GM12878 (cell line): ENCODE measurements at regions not wholly inside any gene's neighbourhood (a gene's known extent, or its start where the extent isn't known, plus 50 kb on each side); places are given as distances from the start of the nearest gene placed in this dataset.

Experiments
- CBX5 ChIP-seq: sonication (generic); IDR thresholded peaks from 2 replicates; pipeline ENCODE4 v1.6.1; 2016; ENCODE audit warnings: low read depth, moderate library complexity, mild to moderate bottlenecking, inconsistent platforms
- CREB1 ChIP-seq: IDR thresholded peaks from 2 replicates; pipeline ENCODE4 v1.6.1; 2012; ENCODE audit warnings: low read depth, mild to moderate bottlenecking, inconsistent platforms
- CREM ChIP-seq: IDR thresholded peaks from 2 replicates; pipeline ENCODE4 v1.6.1; 2014; ENCODE audit warnings: antibody characterized with exemption, low read depth
- EZH2 ChIP-seq: IDR thresholded peaks from 2 replicates; pipeline ENCODE4 v1.6.1; 2012; ENCODE audit warnings: low read depth, mild to moderate bottlenecking, control low read depth, inconsistent platforms, low read length, borderline replicate concordance; ENCODE audit not compliant: control insufficient read depth
- HCFC1 ChIP-seq: fragments of 150-350 bp; IDR thresholded peaks from 2 replicates; pipeline ENCODE4 v1.6.1; 2014; ENCODE audit warnings: low read length
- HDAC2 ChIP-seq: fragments of 200-600 bp; sonication (generic); IDR thresholded peaks from 2 replicates; pipeline ENCODE4 v1.6.1; 2017
- POLR2A ChIP-seq: IDR thresholded peaks from 2 replicates; pipeline ENCODE4 v1.6.1; 2011; ENCODE audit warnings: low read depth, mild to moderate bottlenecking, low read length
- ZBED1 ChIP-seq: IDR thresholded peaks from 2 replicates; pipeline ENCODE4 v1.6.1; 2016; ENCODE audit warnings: borderline replicate concordance
- TF ChIP-seq, protein P1 (sequence below), 3 experiments: IDR thresholded peaks in 2 of 3; conservative IDR thresholded peaks in 1 of 3; 2 replicates each; pipeline ENCODE4 v1.5.1; 2011; ENCODE audit warnings: low read depth in 3 of 3, low read length in 3 of 3, mild to moderate bottlenecking in 3 of 3, control low read depth in 2 of 3, moderate library complexity in 2 of 3, inconsistent platforms in 1 of 3, mixed read lengths in 1 of 3; ENCODE audit not compliant: control insufficient read depth in 2 of 3, insufficient read depth in 1 of 3; ENCODE audit errors: extremely low read depth in 1 of 3
- TF ChIP-seq, protein P2 (sequence below): IDR thresholded peaks from 2 replicates; pipeline ENCODE4 v1.6.1; 2012; ENCODE audit warnings: low read depth, low read length, improper control_type of control experiment
- TF ChIP-seq, protein P3 (sequence below): IDR thresholded peaks from 2 replicates; pipeline ENCODE4 v1.6.1; 2011; ENCODE audit warnings: low read depth, mild to moderate bottlenecking, low read length, moderate library complexity, borderline replicate concordance; ENCODE audit errors: extremely low read depth

DNA sequence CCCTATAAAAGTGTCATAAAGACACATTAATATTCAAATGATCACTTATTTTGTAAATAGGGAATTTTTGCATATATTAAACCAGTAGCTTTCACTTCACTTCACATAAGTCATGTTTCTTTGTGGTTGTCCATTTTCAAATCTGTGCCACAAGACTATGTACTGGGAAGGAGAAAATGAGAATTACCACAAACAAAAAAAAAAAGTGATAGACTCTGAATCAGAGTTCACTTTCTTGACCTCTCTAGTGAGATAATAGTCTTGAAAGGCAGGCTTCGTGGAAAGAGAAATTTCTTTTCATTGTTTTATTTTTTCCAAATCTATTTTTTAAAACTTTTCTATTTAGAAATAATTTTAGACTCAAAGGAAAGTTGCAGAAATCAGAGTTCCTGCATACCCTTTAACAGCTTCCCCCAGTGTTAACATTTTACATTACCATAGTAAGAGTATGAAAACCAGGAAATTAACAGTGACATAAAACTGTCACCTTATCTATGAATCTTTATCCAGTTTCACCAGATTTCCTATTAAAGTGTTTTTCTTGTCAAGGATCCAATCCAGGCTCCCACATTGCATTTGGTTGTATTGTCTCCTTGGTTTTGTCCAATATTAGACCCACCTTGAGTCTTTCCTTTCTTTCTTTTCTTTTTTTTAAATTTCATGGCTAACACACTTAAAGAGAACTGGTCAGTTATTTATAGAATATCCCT lies 215.4 kb upstream of the PGRMC2 start:
- TF ChIP-seq EZH2: no peak
- no peak for TF ChIP-seq CBX5
- TF ChIP-seq, protein P1, sequence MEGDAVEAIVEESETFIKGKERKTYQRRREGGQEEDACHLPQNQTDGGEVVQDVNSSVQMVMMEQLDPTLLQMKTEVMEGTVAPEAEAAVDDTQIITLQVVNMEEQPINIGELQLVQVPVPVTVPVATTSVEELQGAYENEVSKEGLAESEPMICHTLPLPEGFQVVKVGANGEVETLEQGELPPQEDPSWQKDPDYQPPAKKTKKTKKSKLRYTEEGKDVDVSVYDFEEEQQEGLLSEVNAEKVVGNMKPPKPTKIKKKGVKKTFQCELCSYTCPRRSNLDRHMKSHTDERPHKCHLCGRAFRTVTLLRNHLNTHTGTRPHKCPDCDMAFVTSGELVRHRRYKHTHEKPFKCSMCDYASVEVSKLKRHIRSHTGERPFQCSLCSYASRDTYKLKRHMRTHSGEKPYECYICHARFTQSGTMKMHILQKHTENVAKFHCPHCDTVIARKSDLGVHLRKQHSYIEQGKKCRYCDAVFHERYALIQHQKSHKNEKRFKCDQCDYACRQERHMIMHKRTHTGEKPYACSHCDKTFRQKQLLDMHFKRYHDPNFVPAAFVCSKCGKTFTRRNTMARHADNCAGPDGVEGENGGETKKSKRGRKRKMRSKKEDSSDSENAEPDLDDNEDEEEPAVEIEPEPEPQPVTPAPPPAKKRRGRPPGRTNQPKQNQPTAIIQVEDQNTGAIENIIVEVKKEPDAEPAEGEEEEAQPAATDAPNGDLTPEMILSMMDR (IDR thresholded peaks at IDR 0.05 in 2 of 3, conservative IDR thresholded peaks at IDR 0.05 in 1 of 3; ENCODE audit: control insufficient read depth in 2 of 3, extremely low read depth in 1 of 3, insufficient read depth in 1 of 3, low read depth in 3 of 3, low read length in 3 of 3): no peak
- no peak for TF ChIP-seq HDAC2
- TF ChIP-seq CREB1: no peak
- TF ChIP-seq, protein P2, sequence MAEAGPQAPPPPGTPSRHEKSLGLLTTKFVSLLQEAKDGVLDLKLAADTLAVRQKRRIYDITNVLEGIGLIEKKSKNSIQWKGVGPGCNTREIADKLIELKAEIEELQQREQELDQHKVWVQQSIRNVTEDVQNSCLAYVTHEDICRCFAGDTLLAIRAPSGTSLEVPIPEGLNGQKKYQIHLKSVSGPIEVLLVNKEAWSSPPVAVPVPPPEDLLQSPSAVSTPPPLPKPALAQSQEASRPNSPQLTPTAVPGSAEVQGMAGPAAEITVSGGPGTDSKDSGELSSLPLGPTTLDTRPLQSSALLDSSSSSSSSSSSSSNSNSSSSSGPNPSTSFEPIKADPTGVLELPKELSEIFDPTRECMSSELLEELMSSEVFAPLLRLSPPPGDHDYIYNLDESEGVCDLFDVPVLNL: no peak
- TF ChIP-seq HCFC1: no peak
- no peak for TF ChIP-seq ZBED1
- TF ChIP-seq POLR2A: no peak
- TF ChIP-seq, protein P3, sequence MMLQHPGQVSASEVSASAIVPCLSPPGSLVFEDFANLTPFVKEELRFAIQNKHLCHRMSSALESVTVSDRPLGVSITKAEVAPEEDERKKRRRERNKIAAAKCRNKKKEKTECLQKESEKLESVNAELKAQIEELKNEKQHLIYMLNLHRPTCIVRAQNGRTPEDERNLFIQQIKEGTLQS: no peak
- TF ChIP-seq CREM: no peak
